NCI-H1105 treated with DMSO at 0.1 percent for 48 hours (cell line): ENCODE measurements at regions not wholly inside any gene's neighbourhood (a gene's known extent, or its start where the extent isn't known, plus 50 kb on each side); places are given as distances from the start of the nearest gene placed in this dataset.
"Not testable (repeated sequence)": the region's sequence is repeated elsewhere in the genome, so short reads cannot be mapped to it uniquely, and the experiment has no call there.

ENCODE experiments used
- DNase-seq: peaks from one replicate; lab custom pipeline; 2025; lab: John Stamatoyannopoulos, UW

DNA sequence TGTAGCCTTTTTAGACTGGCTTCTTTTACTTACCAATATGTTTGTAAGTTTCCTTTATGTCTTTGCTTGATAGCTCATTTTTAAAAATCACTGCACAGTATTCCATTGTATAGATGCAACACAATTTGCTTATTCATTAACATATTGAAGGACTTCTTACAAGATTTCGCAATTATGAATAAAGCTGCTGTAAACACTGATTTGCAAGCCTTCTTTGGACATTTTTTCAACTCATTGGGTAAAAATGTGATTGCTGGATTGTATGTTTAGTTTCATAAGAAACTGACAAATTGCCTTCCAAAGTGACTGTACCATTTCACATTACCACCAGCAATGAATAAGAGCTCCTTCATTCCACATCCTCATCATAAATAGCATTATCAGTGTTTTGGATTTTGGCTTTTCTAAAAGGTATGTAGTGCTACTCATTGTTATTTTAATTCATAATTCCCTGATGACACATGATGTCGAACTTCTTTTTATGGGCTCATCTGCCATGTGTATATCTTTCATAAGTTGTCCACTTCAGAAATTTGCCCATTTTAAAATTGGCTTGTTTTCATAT, 80.7 kb downstream of the TFAP2B start:
- no peak for DNase-seq

DNA sequence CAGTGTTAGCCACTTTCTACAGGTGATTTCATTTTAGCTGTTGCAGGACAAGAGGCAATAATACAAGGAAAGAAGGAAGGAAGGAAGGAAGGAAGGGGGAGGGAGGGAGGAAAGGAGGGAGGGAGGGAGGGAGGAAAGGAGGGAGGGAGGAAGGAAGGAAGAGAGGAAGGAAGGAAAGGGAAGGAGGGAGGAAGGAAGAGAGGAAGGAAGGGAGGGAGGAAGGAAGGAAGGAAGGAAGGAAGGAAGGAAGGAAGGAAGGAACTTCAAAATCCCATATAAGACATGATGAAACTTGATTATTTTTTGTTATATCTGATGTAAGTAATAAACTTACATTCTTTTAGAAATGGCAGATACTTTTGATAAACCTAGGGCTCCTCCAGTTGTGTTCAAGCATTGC, 83.6 kb downstream of the TFAP2B start:
- DNase-seq = no peak

DNA sequence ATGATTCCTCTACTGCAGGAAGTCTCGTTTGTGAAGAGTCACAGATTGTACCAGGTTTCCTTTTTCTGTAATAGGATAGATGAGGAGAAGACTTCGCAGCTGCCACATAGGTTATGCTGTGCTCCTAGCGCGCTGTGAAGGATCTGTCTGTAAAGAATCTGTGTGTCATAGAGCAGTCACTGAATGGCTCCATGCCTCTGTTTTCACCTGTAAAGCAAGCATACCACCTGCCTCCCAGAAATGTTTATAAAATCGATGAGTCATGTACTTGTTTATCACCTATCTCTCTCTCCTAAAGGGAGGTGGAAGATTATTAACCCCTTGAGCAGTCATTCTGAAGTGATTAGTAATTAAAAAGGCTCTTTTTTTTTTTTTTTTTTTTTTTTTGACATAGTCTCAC, 86.6 kb downstream of the TFAP2B start:
- DNase-seq = peak; percentile 30

DNA sequence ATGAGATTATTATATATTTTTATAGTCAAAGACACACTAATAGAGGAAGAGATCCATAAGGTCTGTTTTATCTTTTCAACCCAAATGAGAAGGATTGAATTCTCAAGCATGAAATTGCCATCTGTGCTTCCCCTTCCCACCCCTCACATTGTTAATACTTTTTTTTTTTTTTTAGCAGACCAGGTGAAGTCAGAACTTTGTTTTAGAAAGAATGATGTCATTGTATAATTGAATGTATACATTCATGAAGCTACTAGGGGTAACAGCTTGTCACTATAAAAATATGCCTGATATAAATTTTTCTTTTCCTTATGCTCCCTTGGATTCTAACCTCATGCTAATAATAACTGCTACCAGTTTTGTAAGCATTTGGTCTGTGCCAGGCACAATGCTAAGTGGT, 88.9 kb downstream of the TFAP2B start:
- no peak for DNase-seq

DNA sequence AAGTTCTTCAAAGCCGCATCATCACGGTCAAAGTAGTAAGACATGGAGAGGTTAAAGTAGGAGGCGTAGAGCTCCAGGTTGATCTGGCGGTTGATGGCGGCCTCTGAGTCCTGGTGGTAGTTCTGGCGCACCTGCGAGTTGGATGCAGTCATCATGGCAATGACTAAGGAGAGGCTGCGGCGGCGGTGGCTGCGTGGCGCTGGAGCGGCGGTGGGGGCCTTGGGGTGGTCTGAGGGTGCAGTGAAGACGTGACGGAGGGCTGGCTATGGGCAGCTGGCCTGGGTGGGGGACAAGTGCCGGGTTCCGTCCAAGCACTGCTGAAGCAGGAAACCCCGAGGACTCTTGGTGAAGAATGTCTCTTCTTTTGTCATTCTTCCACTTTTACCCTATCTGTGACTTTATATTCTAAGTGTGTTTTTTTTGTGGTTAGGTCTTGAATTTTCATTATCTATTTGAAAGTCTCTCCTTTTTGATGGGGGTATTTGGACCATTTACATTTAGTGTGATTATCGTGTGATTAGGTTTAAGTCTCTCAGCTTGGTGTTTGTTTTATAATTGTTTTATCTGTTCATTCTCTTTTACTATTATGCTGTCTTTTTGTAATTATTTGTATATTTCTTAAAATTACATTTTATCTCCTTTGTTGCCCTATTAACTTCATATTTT, 94.6 kb downstream of the TFAP2B start:
- DNase-seq = no peak

DNA sequence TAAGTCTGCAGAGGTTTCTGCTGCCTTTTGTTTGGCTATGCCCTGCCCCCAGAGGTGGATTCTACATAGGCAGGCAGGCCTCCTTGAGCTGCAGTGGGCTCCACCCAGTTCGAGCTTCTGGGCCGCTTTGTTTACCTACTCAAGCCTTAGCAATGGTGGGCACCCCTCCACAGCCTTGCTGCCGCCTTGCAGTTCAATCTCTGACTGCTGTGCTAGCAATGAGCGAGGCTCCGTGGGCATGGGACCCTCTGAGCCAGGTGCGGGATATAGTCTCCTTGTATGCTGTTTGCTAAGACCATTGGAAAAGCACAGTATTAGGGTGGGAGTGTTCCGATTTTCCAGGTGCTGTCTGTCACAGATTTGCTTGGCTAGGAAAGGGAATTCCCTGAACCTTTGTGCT, 102.7 kb downstream of the TFAP2B start:
- not testable (repeated sequence) for DNase-seq

DNA sequence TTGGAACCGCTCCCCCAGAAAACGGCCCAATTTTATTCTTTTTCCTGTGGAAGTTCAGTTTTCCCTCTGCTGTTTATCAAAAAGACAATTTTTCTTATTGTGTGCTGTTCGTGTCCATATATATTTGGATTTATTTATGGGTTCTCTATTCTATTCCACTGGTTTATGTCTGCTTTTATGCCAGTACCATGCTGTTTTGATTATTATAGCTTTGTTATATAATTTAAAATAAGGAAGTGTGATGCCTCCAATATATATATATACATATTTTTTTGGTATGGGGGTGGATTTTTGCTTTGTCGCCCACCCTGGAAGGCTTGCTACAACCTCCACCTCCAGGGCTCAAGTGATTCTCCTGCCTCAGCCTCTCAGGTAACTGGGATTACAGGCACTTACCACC, 103.3 kb downstream of the TFAP2B start:
- no peak for DNase-seq

DNA sequence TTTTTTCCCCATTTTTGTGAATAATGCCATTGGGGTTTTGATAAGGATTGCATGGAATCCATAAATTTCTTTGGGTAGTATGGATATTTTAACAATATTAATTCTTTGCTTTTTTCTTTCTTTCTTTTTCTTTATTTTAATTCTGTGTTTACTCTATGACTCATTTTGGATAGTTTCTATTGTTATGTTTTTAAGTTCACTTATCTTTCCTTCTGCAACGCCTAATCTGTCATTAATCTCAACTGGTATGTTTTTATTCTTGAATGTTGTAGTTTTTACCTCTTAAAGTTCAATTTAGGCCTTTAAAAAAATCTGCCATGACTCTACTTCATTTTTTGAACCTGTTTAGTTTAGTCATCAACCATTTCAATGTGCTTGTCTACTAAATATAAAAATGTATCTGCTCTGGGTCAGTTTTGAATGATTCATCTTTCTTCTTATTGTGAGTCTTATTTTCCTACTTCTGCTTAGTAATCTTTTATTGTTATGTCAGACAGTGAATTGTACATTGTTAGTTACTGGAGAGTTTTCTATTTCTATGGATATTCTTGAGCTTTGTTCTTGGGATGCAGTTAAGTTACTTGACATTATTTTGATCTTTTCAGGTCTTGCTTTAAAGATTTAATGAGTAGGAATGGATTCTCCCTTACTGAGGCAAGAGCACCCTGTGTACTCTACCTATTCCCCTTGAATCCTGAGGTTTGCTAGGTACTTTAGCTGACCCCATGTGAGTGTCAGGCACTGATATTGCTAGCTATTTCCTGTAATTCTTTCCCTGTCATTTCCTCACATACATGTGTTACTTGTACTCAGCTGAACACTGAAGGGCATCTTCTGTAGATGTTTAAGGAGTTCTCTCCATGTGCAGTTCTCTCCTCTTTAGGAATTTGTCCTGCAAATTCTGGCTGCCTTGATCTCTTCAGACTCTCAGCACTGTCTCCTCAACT, 104.2 kb downstream of the TFAP2B start:
- no peak for DNase-seq

DNA sequence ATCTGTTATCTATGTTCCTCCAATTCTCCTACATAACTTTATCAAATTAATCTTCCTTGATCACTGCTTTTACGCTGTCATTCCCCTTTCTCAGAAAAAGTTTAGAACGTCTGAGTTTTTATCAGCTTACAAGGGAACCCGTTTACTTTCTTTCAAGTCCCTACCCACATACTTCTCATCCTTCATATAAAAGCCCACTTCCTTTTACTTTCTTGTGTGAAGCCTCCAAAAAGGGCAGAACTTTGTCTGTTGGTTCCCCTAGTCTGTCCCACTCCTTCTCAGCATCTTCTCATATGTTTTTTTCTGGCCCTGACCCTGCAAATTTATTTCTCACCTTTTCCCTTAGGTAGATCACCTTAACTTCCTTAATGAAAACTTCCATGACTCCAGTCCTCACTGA, 106.1 kb downstream of the TFAP2B start:
- DNase-seq = no peak

DNA sequence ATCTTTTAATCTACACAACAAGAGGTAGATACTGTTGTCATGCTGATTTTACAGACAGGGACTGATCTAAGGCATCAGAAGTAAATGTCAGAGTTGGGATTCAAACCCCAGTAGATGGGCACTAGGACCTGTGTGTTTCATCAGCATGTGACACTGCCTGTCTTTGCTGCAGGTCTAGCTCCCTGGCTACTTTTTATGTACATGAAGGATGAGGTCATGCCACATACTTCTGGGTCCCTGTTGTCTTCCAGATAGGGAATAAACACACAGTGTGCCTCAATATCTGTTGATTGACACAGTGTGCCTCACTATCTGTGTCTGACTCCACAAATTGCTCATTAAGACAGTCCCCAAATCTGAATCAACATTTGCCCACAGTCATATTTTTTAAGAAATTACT, 106.9 kb downstream of the TFAP2B start:
- DNase-seq = no peak

DNA sequence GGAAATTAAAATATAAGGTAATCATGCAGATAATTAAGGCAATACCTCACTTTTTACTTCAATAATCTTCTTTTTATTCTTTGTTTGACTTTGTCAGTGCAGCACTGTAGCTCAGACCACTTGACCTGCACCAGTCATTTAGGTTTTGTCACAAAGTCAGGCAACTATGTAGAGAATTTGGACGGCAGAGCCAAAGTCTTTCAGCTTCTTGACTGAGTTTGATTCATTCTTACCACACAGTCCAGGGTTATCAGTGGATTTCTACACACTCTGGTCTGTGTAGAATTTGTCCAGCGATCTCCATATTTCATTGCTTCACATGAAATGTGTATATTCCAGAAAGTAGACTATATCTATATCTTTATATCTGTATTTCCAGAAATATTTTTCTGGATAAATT, 107.3 kb downstream of the TFAP2B start:
- no peak for DNase-seq

DNA sequence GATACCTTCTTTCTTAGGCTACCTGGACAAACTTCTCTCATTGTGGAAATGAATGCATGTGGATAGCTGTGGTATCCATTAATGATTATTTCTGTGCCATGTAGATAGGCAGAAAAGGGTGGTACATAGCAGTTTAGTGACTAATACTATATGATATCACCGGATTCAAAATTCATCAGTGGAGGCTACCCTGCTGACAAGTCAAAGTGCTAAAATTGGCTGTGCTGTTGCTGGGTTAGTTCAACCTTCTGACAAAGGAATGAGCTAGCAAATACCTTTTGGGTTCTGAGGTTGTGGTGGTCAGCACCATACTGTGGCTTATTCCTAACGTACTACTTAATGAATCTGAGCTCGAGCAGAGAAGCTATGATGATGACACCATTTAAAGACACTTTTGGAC, 109.1 kb downstream of the TFAP2B start:
- no peak for DNase-seq

DNA sequence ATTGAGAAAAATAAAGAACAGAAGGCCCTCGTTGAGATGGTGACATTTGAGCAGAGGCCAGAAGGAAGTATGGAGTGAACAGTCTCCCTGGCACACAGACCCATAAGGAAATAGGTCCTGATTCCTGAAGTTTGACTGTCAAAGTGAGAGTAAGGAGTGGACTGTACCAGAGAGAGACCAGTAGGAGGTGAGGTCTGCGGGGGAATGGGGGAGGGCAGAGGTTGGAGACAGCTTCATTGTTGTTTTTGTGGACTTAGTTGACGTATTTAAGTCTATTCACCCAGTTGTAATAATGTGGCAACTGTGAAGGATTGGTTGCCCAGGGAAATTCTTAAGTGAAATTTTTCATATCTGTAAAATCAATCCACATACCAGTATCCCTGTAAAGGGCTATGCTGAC, 110.7 kb downstream of the TFAP2B start:
- no peak for DNase-seq

DNA sequence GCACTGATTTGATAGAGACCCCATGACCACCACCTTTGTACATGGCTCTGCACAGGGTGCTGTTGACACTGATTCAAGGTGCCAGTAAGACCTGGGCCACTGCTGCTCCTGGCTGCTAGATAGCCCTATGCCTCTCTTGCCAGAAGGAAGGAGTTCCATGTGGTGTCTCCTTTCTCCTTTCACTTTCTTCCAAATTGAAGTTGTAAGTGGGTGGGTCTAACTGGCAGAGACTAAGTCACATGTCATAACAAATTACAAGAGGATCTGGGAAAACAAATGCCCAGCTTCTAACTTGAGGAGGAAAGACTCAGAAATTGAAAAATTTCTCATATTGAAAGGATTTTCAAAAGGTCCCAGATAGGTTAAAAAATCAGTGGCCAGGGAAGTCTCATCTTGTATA, 116.8 kb downstream of the TFAP2B start:
- no peak for DNase-seq

DNA sequence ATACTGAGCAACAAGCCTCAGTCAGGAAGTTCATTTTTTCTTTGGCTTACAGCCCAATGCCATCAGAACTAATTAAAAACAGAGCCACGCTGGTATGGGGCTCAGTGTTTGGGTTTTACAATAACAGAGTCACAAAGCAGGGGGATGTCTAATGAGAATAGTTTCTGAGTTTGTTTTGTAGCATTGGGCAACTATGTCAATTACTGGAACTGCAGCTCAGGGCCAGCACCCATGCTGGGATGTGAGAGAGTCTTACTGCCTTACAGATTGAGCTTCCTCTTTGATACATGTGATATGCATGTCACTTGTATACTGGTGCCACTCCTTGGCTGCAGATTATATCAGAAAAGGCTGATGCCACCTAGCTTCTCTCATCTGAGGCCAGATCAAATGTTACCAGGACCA, 117.6 kb downstream of the TFAP2B start:
- peak; percentile 63 for DNase-seq

DNA sequence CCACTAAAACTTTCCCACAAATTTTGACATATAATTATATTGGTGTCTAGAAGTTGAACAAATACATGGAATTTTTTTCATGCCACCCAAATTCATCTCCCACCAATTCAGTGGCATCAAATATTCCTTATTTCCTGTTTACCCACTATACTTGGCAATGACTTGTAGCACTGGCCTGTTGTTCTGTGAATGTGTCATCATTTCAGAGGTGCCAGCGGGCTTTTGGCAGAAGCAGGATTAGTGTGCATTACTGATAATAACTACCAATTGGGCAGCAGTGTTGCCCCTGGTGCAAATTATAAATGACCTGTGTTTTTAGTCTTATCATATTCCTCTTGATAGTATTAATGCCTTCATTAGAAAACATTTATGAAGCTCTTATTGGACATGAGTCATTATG, 121.3 kb downstream of the TFAP2B start:
- no peak for DNase-seq

DNA sequence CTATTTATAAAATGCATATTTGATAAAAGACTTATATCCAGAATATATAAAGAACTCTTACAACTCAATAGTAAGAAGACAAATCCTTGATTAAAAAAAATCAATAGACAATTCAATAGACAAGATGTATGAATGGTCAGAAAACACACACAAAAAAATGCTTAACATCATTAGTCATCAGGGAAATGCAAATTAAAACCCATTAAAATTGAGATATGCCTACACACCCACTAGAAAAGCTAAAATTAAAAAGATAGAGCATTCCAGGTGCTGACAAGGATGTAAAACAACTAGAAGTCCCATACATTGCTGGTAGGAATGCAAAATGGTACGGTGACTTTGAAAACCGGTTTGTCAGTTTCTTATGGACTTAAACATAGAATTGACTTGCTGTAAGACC, 127.1 kb downstream of the TFAP2B start:
- no peak for DNase-seq

DNA sequence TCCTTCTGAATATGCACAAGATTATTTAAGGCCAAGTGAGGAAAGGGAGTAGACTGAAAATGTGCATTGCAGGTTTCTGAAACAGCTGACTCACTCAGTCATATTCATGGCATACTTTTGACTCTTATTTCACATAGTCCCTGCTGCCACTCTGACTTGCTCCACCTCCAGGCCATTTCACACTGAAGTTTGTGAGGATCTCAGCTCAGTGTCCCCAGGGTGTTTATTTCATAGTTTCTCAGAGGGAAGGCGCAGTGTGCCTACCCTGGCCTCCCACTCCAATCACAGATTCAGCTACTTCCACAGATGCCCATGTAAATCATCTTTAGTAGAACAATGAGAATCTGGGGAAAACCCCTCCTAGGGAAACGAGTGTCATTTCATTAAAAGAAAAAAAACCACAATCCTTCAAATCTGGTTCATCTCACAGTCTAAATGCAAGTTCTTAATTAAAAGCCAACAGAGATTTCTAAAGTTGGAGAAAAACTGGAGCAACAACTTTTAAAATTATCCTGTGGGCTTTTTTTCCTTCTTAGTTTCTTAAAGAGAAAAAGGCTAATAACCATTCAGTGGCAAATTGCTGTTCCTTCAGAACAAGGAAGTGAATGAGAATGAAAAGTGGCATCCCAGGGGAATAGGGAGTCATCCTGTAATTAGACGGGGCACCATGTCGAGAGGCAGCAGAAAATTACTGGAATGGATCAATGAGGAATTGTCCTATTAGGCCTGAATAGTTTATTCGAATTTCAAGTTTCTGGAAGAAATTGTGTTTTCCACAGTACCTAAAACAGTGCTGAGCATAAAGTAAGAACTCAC, 133.6 kb downstream of the TFAP2B start:
- DNase-seq = peak; percentile 34

DNA sequence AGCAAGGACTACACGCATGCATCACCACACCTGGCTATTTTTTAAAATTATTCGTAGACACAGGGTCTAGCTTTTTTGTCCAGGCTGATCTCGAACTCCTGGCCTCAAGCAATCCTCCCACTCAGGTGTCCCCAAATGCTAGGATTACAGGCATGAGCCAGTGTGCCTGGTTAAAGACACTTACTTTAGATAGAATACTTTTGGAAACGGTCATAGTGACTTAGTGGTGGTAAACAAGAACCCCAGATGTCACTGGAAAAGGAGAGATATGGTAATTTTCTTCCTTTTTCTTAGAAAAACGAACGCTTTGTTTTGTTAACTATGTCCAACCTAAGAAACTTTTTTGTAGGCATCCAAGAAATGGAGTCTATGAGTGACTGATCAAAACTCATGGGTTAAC, 137.3 kb downstream of the TFAP2B start:
- no peak for DNase-seq

DNA sequence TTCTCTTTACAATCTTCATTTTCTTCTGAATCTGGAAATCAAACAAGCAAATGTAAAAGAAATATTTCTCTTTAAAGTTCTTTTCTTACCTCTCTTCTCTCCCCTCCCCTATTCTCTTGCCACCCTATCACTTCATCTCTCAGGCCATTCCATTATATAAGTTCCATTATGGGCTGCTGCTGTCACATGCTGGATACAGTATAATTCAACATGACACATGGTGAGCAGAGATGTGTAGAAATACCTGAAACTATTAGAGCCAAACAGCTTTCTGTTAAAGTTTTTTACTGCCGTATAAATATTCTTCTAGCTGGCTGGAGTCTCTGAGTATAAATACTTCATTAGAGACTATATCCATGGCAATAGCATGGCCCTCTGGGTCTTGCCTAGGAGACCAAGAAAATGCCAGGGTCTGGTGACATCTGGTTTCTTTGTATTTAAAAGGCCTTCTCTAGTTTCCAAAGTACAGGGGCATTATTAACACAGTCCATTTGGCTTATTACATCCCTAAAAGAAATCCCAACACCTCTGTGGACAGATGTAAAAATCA, 139.6 kb downstream of the TFAP2B start:
- no peak for DNase-seq

DNA sequence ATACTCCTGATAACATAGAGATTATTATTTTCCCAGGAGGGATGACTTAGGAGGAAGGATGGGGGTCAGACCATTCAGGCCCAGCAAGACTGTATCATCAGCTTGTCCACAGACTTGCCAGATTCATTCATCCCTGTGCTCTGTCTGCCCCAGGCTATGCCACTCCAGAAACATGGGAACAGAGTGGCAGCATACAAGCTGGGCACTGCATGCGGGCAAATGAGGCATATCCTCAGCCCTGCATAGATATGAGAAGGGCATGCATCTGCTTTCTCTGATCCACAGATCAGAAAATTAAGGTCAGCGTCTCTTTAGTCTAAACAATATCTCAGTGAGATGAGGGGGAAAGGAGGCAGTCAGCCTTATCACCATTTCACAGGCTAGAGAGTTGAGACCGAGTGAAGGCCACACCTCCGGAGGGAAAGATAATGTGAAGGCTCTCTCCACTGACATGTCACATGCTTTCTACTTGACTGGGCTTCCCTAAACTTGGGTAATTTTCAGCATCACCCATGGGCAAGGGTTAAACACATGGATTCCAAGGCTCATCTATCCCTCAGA, 140.5 kb downstream of the TFAP2B start:
- DNase-seq = no peak

DNA sequence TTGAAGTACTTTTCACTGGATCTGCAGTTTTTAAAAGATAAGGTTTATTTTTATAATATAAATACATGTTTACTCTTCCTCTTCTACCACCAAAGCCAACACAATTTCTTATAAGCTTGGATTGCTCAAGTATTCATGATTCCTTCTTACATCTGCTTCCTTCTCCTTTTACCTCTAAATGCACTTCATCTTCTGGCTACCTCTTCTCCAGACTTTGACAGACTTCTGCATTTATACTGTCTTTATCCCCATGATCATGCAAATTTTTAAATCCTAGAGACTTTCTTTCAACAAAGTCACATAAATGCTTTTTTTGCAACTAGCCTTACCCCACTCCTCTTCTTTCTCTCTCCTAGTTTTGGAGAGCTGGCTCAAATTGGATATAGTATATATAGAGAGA, 142.9 kb downstream of the TFAP2B start:
- no peak for DNase-seq
